ENCODE measurements at regions not wholly inside any gene's neighbourhood (a gene's known extent, or its start where the extent isn't known, plus 50 kb on each side); places are given as distances from the start of the nearest gene placed in this dataset.

GRCh38 chr7:43006008-43006407, 73.8 kb downstream of the MRPL32 start (continued):
- TF ChIP-seq POLR2AphosphoS5 (IDR thresholded peaks at IDR 0.05; ENCODE audit: low read depth, low read length) = no peak
- TF ChIP-seq RBBP5 (IDR thresholded peaks at IDR 0.05; ENCODE audit: borderline replicate concordance, low read depth, low read length) = no peak
- TF ChIP-seq CREB1 (IDR thresholded peaks at IDR 0.05) = no peak

Data from H1 (cell line).